ENCODE measurements at regions not wholly inside any gene's neighbourhood (a gene's known extent, or its start where the extent isn't known, plus 50 kb on each side); places are given as distances from the start of the nearest gene placed in this dataset.

GRCh38 chr18:39326772-39327171, 1761.2 kb upstream of the CELF4 start:
- TF ChIP-seq FOXA2 (IDR thresholded peaks at IDR 0.05), result no peak
- no peak for TF ChIP-seq RXRA (IDR thresholded peaks at IDR 0.05)
- TF ChIP-seq SP1 (IDR thresholded peaks at IDR 0.05), result no peak
- no peak for TF ChIP-seq ATF3 (IDR thresholded peaks at IDR 0.05)
- TF ChIP-seq FOXA1 (IDR thresholded peaks at IDR 0.05), result no peak
- no peak for TF ChIP-seq NR2F2 (IDR thresholded peaks at IDR 0.05)
- no peak for TF ChIP-seq MAX (IDR thresholded peaks at IDR 0.05)
- TF ChIP-seq EGR1 (IDR thresholded peaks at IDR 0.05; ENCODE audit: low read depth in 2 of 2), result no peak
- TF ChIP-seq JUND (IDR thresholded peaks at IDR 0.05), result no peak
- TF ChIP-seq YY1 (IDR thresholded peaks at IDR 0.05), result no peak
- no peak for TF ChIP-seq CTCF (IDR thresholded peaks at IDR 0.05; ENCODE audit: low read depth, low read length, missing input control)
- no peaks in the 10 kb centered on the region for H3K27me3 ChIP-seq (ENCODE audit: control insufficient read depth in 4 of 4, insufficient read depth in 4 of 4, low read length in 3 of 4)
- no peak overlapping the region for H3K4me3 ChIP-seq (ENCODE audit: low read depth in 1 of 3, low read length in 3 of 3)
- no peak overlapping the region for H3K9ac ChIP-seq (ENCODE audit: low read depth in 1 of 2, low read length in 2 of 2)
- 84% methylated on average over 2 of the region's 2 CpGs for WGBS
- DNase-seq (ENCODE audit: low spot score), result no peak
- H3K9me3 ChIP-seq (ENCODE audit: control insufficient read depth in 4 of 4, low read length in 3 of 4), result no peaks in the 10 kb centered on the region
- no peaks in the 10 kb centered on the region for H3K4me1 ChIP-seq (ENCODE audit: control insufficient read depth in 4 of 4, insufficient read depth in 4 of 4, low read length in 3 of 4)
- no peaks in the 10 kb centered on the region for H3K36me3 ChIP-seq (ENCODE audit: control insufficient read depth in 4 of 4, insufficient read depth in 3 of 4, low read depth in 1 of 4, low read length in 3 of 4)
- no peak overlapping the region for H3K27ac ChIP-seq (ENCODE audit: low read depth in 1 of 2, low read length in 2 of 2)

DNA sequence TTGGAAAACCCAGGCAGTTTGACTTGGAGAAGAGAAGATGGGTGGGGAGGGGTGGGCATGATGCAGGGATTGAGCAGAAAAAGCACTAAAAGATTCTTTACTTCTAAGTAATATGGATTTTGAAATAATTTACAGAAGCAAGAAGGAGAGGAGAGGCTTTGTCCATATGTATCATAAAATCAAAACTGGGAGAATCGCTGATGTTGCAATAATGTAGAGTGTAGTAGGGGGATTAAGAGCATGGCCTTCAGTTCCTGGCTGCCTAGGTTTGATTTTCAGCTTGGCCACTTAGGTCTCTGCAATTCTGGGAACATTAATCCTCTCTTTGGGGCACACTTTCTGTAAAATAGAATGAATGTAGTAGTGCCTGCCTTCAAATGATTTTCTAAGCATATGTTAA, 1760.4 kb upstream of the CELF4 start:
- H3K27ac ChIP-seq (ENCODE audit: low read depth in 1 of 2, low read length in 2 of 2), result no peak overlapping the region
- TF ChIP-seq ATF3 (IDR thresholded peaks at IDR 0.05) (no peak), FOXA1 (IDR thresholded peaks at IDR 0.05) (no peak), RXRA (IDR thresholded peaks at IDR 0.05) (no peak), JUND (IDR thresholded peaks at IDR 0.05) (no peak), FOXA2 (IDR thresholded peaks at IDR 0.05) (no peak), CTCF (IDR thresholded peaks at IDR 0.05; ENCODE audit: low read depth, low read length, missing input control) (no peak), YY1 (IDR thresholded peaks at IDR 0.05) (no peak), SP1 (IDR thresholded peaks at IDR 0.05) (no peak), HNF4G (IDR thresholded peaks at IDR 0.05) (no peak)
- 92% methylated on average over 1 of the region's 1 CpG for WGBS

DNA sequence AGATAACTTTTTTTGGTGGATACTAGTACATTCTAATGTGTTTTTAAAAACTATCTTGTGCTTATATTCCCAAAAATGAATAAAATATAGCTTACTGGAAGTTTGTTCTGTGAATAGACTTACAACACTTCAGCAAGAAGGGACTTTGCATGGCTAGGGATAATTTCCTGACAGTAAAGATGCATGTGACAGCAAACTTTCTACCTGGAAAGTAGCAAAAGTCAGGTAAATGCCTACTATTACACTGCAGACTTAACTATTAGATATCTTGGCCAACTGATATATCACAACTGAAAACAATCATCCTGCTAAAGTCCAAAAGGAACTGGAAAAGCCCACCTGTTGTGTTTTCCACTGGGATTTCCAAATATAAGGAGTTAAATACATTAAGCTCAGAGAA, 1753.5 kb upstream of the CELF4 start:
- Histone ChIP-seq H3K27ac (ENCODE audit: low read depth in 1 of 2, low read length in 2 of 2) (no peak overlapping the region), H3K36me3 (ENCODE audit: control insufficient read depth in 4 of 4, insufficient read depth in 3 of 4, low read depth in 1 of 4, low read length in 3 of 4) (no peaks in the 10 kb centered on the region), H3K9me3 (ENCODE audit: control insufficient read depth in 4 of 4, low read length in 3 of 4) (no peaks in the 10 kb centered on the region), H3K4me3 (ENCODE audit: low read depth in 1 of 3, low read length in 3 of 3) (no peak overlapping the region), H3K4me1 (ENCODE audit: control insufficient read depth in 4 of 4, insufficient read depth in 4 of 4, low read length in 3 of 4) (peaks cover 0 to under 1% (median under 1%) of the 10 kb centered on the region in 4 donors), H3K27me3 (ENCODE audit: control insufficient read depth in 4 of 4, insufficient read depth in 4 of 4, low read length in 3 of 4) (no peaks in the 10 kb centered on the region), H3K9ac (ENCODE audit: low read depth in 1 of 2, low read length in 2 of 2) (no peak overlapping the region)
- no peak for DNase-seq (ENCODE audit: low spot score)
- TF ChIP-seq GABPA (IDR thresholded peaks at IDR 0.05 in 1 of 2, conservative IDR thresholded peaks at IDR 0.05 in 1 of 2) (no peak), TAF1 (conservative IDR thresholded peaks at IDR 0.05) (no peak), FOXA1 (IDR thresholded peaks at IDR 0.05) (no peak), HNF4G (IDR thresholded peaks at IDR 0.05) (no peak)
- TF ChIP-seq, protein P1, sequence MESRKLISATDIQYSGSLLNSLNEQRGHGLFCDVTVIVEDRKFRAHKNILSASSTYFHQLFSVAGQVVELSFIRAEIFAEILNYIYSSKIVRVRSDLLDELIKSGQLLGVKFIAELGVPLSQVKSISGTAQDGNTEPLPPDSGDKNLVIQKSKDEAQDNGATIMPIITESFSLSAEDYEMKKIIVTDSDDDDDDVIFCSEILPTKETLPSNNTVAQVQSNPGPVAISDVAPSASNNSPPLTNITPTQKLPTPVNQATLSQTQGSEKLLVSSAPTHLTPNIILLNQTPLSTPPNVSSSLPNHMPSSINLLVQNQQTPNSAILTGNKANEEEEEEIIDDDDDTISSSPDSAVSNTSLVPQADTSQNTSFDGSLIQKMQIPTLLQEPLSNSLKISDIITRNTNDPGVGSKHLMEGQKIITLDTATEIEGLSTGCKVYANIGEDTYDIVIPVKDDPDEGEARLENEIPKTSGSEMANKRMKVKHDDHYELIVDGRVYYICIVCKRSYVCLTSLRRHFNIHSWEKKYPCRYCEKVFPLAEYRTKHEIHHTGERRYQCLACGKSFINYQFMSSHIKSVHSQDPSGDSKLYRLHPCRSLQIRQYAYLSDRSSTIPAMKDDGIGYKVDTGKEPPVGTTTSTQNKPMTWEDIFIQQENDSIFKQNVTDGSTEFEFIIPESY (IDR thresholded peaks at IDR 0.05), result no peak

More for the DNA sequence above, 1760.4 kb upstream of the CELF4 start:
- Histone ChIP-seq H3K9me3 (ENCODE audit: control insufficient read depth in 4 of 4, low read length in 3 of 4) (no peaks in the 10 kb centered on the region), H3K4me3 (ENCODE audit: low read depth in 1 of 3, low read length in 3 of 3) (no peak overlapping the region), H3K36me3 (ENCODE audit: control insufficient read depth in 4 of 4, insufficient read depth in 3 of 4, low read depth in 1 of 4, low read length in 3 of 4) (no peaks in the 10 kb centered on the region), H3K27me3 (ENCODE audit: control insufficient read depth in 4 of 4, insufficient read depth in 4 of 4, low read length in 3 of 4) (no peaks in the 10 kb centered on the region), H3K4me1 (ENCODE audit: control insufficient read depth in 4 of 4, insufficient read depth in 4 of 4, low read length in 3 of 4) (no peaks in the 10 kb centered on the region), H3K9ac (ENCODE audit: low read depth in 1 of 2, low read length in 2 of 2) (no peak overlapping the region)
- no peak for DNase-seq (ENCODE audit: low spot score)

All from liver (tissue), 8 donors.